ENCODE measurements at regions not wholly inside any gene's neighbourhood (a gene's known extent, or its start where the extent isn't known, plus 50 kb on each side); places are given as distances from the start of the nearest gene placed in this dataset.

GRCh38 chr13:80883545-80883944 is 542.6 kb upstream of the SPRY2 start:
- TF ChIP-seq EP300 (IDR thresholded peaks at IDR 0.05) (no peak), CTCF (IDR thresholded peaks at IDR 0.05) (no peak), POLR2A (IDR thresholded peaks at IDR 0.05) (no peak), POLR2AphosphoS5 (IDR thresholded peaks at IDR 0.05) (no peak)

Data from gastroesophageal sphincter (tissue), 3 donors.